ENCODE measurements at regions not wholly inside any gene's neighbourhood (a gene's known extent, or its start where the extent isn't known, plus 50 kb on each side); places are given as distances from the start of the nearest gene placed in this dataset.
A peak's percentile ranks its signal among the peaks of the same experiment; 100 is the strongest.

DNA sequence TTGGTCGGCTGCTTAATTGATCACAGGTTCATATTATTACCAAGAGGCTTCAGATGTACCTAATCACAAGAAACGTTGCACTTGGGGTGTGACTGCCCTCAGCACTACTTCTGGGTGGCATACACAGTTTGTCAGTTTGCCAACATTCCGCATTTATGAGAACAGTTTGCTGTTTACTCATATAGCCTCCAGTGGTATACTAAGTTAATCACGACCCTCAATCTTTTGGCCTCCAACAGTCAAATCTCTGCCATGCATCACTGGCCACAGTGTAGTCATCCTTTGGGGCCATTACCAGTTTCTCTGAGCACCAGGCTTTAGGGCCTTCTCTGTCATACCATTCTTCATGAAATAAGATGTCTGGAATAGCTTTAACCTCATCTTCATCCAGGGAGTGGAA lies 62.8 kb upstream of the BCL9 start:
- H3K27me3 ChIP-seq (ENCODE audit: control insufficient read depth in 4 of 4, insufficient read depth in 4 of 4, low read length in 3 of 4): no peaks in the 10 kb centered on the region
- DNase-seq (ENCODE audit: low spot score): no peak
- H3K27ac ChIP-seq (ENCODE audit: low read depth in 1 of 2, low read length in 2 of 2): no peak overlapping the region
- peaks cover 4 to 40% (median 19%) of the 10 kb centered on the region in 4 donors for H3K4me1 ChIP-seq (ENCODE audit: control insufficient read depth in 4 of 4, insufficient read depth in 4 of 4, low read length in 3 of 4)
- TF ChIP-seq MAX (IDR thresholded peaks at IDR 0.05) (no peak), TAF1 (conservative IDR thresholded peaks at IDR 0.05) (no peak), EGR1 (IDR thresholded peaks at IDR 0.05; ENCODE audit: low read depth in 2 of 2) (no peak), JUND (IDR thresholded peaks at IDR 0.05) (no peak), NR2F2 (IDR thresholded peaks at IDR 0.05) (no peak), HNF4A (conservative IDR thresholded peaks at IDR 0.05) (no peak)
- no peak overlapping the region for H3K4me3 ChIP-seq (ENCODE audit: low read depth in 1 of 3, low read length in 3 of 3)
- H3K36me3 ChIP-seq (ENCODE audit: control insufficient read depth in 4 of 4, insufficient read depth in 3 of 4, low read depth in 1 of 4, low read length in 3 of 4): no peaks in the 10 kb centered on the region
- WGBS: 85% methylated on average over 4 of the region's 4 CpGs
- no peaks in the 10 kb centered on the region for H3K9me3 ChIP-seq (ENCODE audit: control insufficient read depth in 4 of 4, low read length in 3 of 4)
- no peak overlapping the region for H3K9ac ChIP-seq (ENCODE audit: low read depth in 1 of 2, low read length in 2 of 2)

DNA sequence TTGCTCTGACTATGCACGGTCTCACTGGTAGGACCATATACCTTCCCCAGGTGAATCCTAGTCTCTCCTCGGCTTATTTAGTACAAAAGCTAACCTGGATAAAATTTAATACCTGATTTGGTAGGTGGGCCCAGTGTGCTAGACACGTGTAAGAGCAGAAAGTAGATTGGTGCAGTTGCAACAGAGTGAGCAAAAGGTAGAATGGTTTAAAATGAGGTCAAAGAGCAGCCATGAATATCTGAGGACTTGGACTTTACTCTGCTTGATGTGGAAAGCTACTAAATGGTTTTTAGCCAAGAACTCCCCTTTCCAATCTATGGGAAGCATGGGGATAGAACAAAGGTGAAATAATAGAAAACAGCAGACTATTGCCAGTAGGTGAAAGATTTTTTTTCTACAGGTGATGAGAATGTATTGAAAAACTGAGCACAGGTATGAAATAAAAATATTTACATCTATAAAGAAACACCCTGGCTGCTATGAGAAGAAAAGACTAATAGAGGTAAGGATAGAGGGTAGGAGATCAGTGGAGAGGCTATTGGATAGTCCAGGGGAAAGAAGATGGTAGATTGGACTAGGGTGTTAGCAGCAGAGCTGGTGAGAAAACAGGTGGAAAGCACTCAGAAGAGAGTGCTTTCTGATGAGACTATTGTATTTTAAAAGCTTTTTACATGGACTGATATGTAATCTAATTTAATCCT lies 61.3 kb upstream of the BCL9 start:
- peaks cover 4 to 28% (median 13%) of the 10 kb centered on the region in 4 donors for H3K4me1 ChIP-seq (ENCODE audit: control insufficient read depth in 4 of 4, insufficient read depth in 4 of 4, low read length in 3 of 4)
- TF ChIP-seq YY1 (IDR thresholded peaks at IDR 0.05): peak; percentile 89
- peak; percentile 92 for TF ChIP-seq MAX (IDR thresholded peaks at IDR 0.05)
- TF ChIP-seq, protein P1, sequence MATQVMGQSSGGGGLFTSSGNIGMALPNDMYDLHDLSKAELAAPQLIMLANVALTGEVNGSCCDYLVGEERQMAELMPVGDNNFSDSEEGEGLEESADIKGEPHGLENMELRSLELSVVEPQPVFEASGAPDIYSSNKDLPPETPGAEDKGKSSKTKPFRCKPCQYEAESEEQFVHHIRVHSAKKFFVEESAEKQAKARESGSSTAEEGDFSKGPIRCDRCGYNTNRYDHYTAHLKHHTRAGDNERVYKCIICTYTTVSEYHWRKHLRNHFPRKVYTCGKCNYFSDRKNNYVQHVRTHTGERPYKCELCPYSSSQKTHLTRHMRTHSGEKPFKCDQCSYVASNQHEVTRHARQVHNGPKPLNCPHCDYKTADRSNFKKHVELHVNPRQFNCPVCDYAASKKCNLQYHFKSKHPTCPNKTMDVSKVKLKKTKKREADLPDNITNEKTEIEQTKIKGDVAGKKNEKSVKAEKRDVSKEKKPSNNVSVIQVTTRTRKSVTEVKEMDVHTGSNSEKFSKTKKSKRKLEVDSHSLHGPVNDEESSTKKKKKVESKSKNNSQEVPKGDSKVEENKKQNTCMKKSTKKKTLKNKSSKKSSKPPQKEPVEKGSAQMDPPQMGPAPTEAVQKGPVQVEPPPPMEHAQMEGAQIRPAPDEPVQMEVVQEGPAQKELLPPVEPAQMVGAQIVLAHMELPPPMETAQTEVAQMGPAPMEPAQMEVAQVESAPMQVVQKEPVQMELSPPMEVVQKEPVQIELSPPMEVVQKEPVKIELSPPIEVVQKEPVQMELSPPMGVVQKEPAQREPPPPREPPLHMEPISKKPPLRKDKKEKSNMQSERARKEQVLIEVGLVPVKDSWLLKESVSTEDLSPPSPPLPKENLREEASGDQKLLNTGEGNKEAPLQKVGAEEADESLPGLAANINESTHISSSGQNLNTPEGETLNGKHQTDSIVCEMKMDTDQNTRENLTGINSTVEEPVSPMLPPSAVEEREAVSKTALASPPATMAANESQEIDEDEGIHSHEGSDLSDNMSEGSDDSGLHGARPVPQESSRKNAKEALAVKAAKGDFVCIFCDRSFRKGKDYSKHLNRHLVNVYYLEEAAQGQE (IDR thresholded peaks at IDR 0.05): peak; percentile 65
- no peak for TF ChIP-seq TAF1 (conservative IDR thresholded peaks at IDR 0.05)
- TF ChIP-seq, protein P2, sequence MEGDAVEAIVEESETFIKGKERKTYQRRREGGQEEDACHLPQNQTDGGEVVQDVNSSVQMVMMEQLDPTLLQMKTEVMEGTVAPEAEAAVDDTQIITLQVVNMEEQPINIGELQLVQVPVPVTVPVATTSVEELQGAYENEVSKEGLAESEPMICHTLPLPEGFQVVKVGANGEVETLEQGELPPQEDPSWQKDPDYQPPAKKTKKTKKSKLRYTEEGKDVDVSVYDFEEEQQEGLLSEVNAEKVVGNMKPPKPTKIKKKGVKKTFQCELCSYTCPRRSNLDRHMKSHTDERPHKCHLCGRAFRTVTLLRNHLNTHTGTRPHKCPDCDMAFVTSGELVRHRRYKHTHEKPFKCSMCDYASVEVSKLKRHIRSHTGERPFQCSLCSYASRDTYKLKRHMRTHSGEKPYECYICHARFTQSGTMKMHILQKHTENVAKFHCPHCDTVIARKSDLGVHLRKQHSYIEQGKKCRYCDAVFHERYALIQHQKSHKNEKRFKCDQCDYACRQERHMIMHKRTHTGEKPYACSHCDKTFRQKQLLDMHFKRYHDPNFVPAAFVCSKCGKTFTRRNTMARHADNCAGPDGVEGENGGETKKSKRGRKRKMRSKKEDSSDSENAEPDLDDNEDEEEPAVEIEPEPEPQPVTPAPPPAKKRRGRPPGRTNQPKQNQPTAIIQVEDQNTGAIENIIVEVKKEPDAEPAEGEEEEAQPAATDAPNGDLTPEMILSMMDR (IDR thresholded peaks at IDR 0.05; ENCODE audit: low read depth, low read length, missing input control): no peak
- peak; percentile 98 for TF ChIP-seq SP1 (IDR thresholded peaks at IDR 0.05)
- peak; percentile 97 to 99 for TF ChIP-seq HNF4A (conservative IDR thresholded peaks at IDR 0.05)
- peak; percentile 94 to 96 for TF ChIP-seq RXRA (IDR thresholded peaks at IDR 0.05)
- peak; percentile 38 to 46 for TF ChIP-seq RAD21 (IDR thresholded peaks at IDR 0.05)
- peak; percentile 70 for TF ChIP-seq NR2F2 (IDR thresholded peaks at IDR 0.05)
- peak in 1 of 2 donors; percentile 37 for TF ChIP-seq GABPA (IDR thresholded peaks at IDR 0.05 in 1 of 2, conservative IDR thresholded peaks at IDR 0.05 in 1 of 2)
- TF ChIP-seq ATF3 (IDR thresholded peaks at IDR 0.05): peak; percentile 51
- TF ChIP-seq FOXA2 (IDR thresholded peaks at IDR 0.05): peak; percentile 50
- TF ChIP-seq, protein P3, sequence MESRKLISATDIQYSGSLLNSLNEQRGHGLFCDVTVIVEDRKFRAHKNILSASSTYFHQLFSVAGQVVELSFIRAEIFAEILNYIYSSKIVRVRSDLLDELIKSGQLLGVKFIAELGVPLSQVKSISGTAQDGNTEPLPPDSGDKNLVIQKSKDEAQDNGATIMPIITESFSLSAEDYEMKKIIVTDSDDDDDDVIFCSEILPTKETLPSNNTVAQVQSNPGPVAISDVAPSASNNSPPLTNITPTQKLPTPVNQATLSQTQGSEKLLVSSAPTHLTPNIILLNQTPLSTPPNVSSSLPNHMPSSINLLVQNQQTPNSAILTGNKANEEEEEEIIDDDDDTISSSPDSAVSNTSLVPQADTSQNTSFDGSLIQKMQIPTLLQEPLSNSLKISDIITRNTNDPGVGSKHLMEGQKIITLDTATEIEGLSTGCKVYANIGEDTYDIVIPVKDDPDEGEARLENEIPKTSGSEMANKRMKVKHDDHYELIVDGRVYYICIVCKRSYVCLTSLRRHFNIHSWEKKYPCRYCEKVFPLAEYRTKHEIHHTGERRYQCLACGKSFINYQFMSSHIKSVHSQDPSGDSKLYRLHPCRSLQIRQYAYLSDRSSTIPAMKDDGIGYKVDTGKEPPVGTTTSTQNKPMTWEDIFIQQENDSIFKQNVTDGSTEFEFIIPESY (IDR thresholded peaks at IDR 0.05): peak; percentile 93
- peak; percentile 89 for TF ChIP-seq HNF4G (IDR thresholded peaks at IDR 0.05)
- peak in 1 of 2 donors; percentile 68 for TF ChIP-seq EGR1 (IDR thresholded peaks at IDR 0.05; ENCODE audit: low read depth in 2 of 2)
- TF ChIP-seq JUND (IDR thresholded peaks at IDR 0.05): peak; percentile 49 to 84
- peak; percentile 33 for TF ChIP-seq FOXA1 (IDR thresholded peaks at IDR 0.05)
- no peak overlapping the region for H3K4me3 ChIP-seq (ENCODE audit: low read depth in 1 of 3, low read length in 3 of 3)
- no peaks in the 10 kb centered on the region for H3K27me3 ChIP-seq (ENCODE audit: control insufficient read depth in 4 of 4, insufficient read depth in 4 of 4, low read length in 3 of 4)
- no peaks in the 10 kb centered on the region for H3K36me3 ChIP-seq (ENCODE audit: control insufficient read depth in 4 of 4, insufficient read depth in 3 of 4, low read depth in 1 of 4, low read length in 3 of 4)
- 28% methylated on average over 3 of the region's 3 CpGs for WGBS
- H3K27ac ChIP-seq (ENCODE audit: low read depth in 1 of 2, low read length in 2 of 2): peak overlapping the region; percentile 76 to 81
- DNase-seq (ENCODE audit: low spot score): no peak
- no peaks in the 10 kb centered on the region for H3K9me3 ChIP-seq (ENCODE audit: control insufficient read depth in 4 of 4, low read length in 3 of 4)
- peak overlapping the region in 1 of 2 donors; percentile 8 for H3K9ac ChIP-seq (ENCODE audit: low read depth in 1 of 2, low read length in 2 of 2)
